H9 (cell line): ENCODE measurements at regions not wholly inside any gene's neighbourhood (a gene's known extent, or its start where the extent isn't known, plus 50 kb on each side); places are given as distances from the start of the nearest gene placed in this dataset.

Source experiments
- DNase-seq: peaks from one replicate; pipeline ENCODE4 v3.0.0-alpha.2; 2017
- H2AFZ ChIP-seq: one replicate; pipeline ENCODE4 v1.6.1; 2013; ENCODE audit warnings: mild to moderate bottlenecking, low read length, control low read depth, moderate library complexity
- H2AK5ac ChIP-seq: 2 replicates; pipeline ENCODE4 v1.6.1; 2013; ENCODE audit warnings: low read length, control low read depth, mixed read lengths; ENCODE audit not compliant: insufficient read length
- H2BK120ac ChIP-seq: one replicate; pipeline ENCODE4 v1.6.1; 2013; ENCODE audit warnings: low read depth, mild to moderate bottlenecking, low read length, control low read depth, inconsistent platforms; ENCODE audit not compliant: poor library complexity, severe bottlenecking
- H2BK12ac ChIP-seq: 2 replicates; pipeline ENCODE4 v1.6.1; 2013; ENCODE audit warnings: low read length, control low read depth, mixed read lengths, low read depth; ENCODE audit not compliant: insufficient read length
- H2BK15ac ChIP-seq: 2 replicates; pipeline ENCODE4 v1.6.1; 2013; ENCODE audit warnings: low read depth, low read length, control low read depth
- H2BK20ac ChIP-seq: one replicate; pipeline ENCODE4 v1.6.1; 2013; ENCODE audit warnings: low read depth, mild to moderate bottlenecking, low read length, control low read depth, inconsistent platforms; ENCODE audit not compliant: poor library complexity, severe bottlenecking
- H2BK5ac ChIP-seq: 2 replicates; pipeline ENCODE4 v1.6.1; 2013; ENCODE audit warnings: low read length, control low read depth, mixed read lengths; ENCODE audit not compliant: insufficient read length
- H3K14ac ChIP-seq: 2 replicates; pipeline ENCODE4 v1.6.1; 2013; ENCODE audit warnings: low read length, control low read depth; ENCODE audit not compliant: insufficient read depth
- H3K18ac ChIP-seq: 2 replicates; pipeline ENCODE4 v1.6.1; 2013; ENCODE audit warnings: low read depth, mild to moderate bottlenecking, mixed read lengths, low read length, control low read depth; ENCODE audit not compliant: insufficient read length
- H3K23ac ChIP-seq: 2 replicates; pipeline ENCODE4 v1.6.1; 2013; ENCODE audit warnings: low read length, control low read depth, mixed read lengths, low read depth; ENCODE audit not compliant: insufficient read length
- H3K23me2 ChIP-seq: 2 replicates; pipeline ENCODE4 v1.6.1; 2013; ENCODE audit warnings: low read depth, mild to moderate bottlenecking, mixed read lengths, low read length, control low read depth; ENCODE audit not compliant: insufficient read length, poor library complexity, severe bottlenecking
- H3K27ac ChIP-seq: 2 replicates; pipeline ENCODE4 v1.5.1; 2013; ENCODE audit warnings: low read length, control low read depth, mixed read lengths, low read depth; ENCODE audit not compliant: insufficient read length
- H3K27me3 ChIP-seq: 2 replicates; pipeline ENCODE4 v1.6.1; 2013; ENCODE audit warnings: low read length, control low read depth, inconsistent platforms; ENCODE audit not compliant: insufficient read depth
- H3K4ac ChIP-seq: 2 replicates; pipeline ENCODE4 v1.6.1; 2013; ENCODE audit warnings: low read depth, mild to moderate bottlenecking, control low read depth, inconsistent platforms, low read length, moderate library complexity
- H3K4me1 ChIP-seq: 2 replicates; pipeline ENCODE4 v1.6.1; 2013; ENCODE audit warnings: low read length, control low read depth, inconsistent platforms; ENCODE audit not compliant: insufficient read depth
- H3K4me2 ChIP-seq: 2 replicates; pipeline ENCODE4 v1.6.1; 2013; ENCODE audit warnings: low read length, control low read depth, mixed read lengths; ENCODE audit not compliant: insufficient read length, insufficient read depth
- H3K56ac ChIP-seq: 2 replicates; pipeline ENCODE4 v1.6.1; 2013; ENCODE audit warnings: low read depth, mild to moderate bottlenecking, mixed read lengths, low read length, control low read depth; ENCODE audit not compliant: insufficient read length
- H3K79me1 ChIP-seq: 2 replicates; pipeline ENCODE4 v1.6.1; 2013; ENCODE audit warnings: low read depth, mild to moderate bottlenecking, moderate library complexity, low read length, control low read depth, inconsistent platforms; ENCODE audit not compliant: insufficient read depth, poor library complexity, severe bottlenecking
- H3K79me2 ChIP-seq: 2 replicates; pipeline ENCODE4 v1.6.1; 2013; ENCODE audit warnings: low read length, control low read depth, inconsistent platforms; ENCODE audit not compliant: insufficient read depth
- H3K9ac ChIP-seq: 2 replicates; pipeline ENCODE4 v1.6.1; 2013; ENCODE audit warnings: low read length, control low read depth, mixed read lengths; ENCODE audit not compliant: insufficient read length; ENCODE audit errors: extremely low read depth
- H3K9me3 ChIP-seq: one replicate; pipeline ENCODE4 v1.6.1; 2013; ENCODE audit warnings: low read depth, low read length, inconsistent platforms; ENCODE audit not compliant: control insufficient read depth
- H3T11ph ChIP-seq: one replicate; pipeline ENCODE4 v1.6.1; 2013; ENCODE audit warnings: mild to moderate bottlenecking, low read length, control low read depth, inconsistent platforms
- H4K20me1 ChIP-seq: one replicate; pipeline ENCODE4 v1.6.1; 2013; ENCODE audit not compliant: control insufficient read depth, insufficient read length, insufficient read depth
- H4K5ac ChIP-seq: 2 replicates; pipeline ENCODE4 v1.6.1; 2013; ENCODE audit warnings: low read depth, mild to moderate bottlenecking, mixed read lengths, low read length, control low read depth; ENCODE audit not compliant: insufficient read length
- H4K8ac ChIP-seq: replicated peaks from 2 replicates; pipeline ENCODE4 v1.6.1; 2013; ENCODE audit warnings: low read length, control low read depth, mixed read lengths, low read depth; ENCODE audit not compliant: insufficient read length
- H4K91ac ChIP-seq: 2 replicates; pipeline ENCODE4 v1.6.1; 2013; ENCODE audit warnings: low read depth, mild to moderate bottlenecking, moderate library complexity, mixed read lengths, low read length, control low read depth; ENCODE audit not compliant: insufficient read length
- H3K27ac Mint-ChIP-seq, 3 experiments: 2 replicates in 2 of 3; 3 replicates in 1 of 3; pipeline ENCODE4 v1.8.0; 2020 to 2021; ENCODE audit warnings: mixed read lengths in 3 of 3, mild to moderate bottlenecking in 1 of 3, moderate library complexity in 1 of 3
- H3K27me3 Mint-ChIP-seq: 2 replicates; pipeline ENCODE4 v1.8.0; 2021; ENCODE audit warnings: low read depth, mild to moderate bottlenecking, moderate library complexity, mixed read lengths
- H3K36me3 Mint-ChIP-seq, 3 experiments: 2 replicates in 2 of 3; 3 replicates in 1 of 3; pipeline ENCODE4 v1.8.0; 2020 to 2021; ENCODE audit warnings: low read depth in 3 of 3, mixed read lengths in 3 of 3; ENCODE audit not compliant: insufficient read depth in 1 of 3
- H3K4me1 Mint-ChIP-seq, 2 experiments: 2 replicates each; pipeline ENCODE4 v1.8.0; 2020; ENCODE audit warnings: mixed read lengths in 2 of 2
- H3K4me3 Mint-ChIP-seq, 2 experiments: 2 replicates in 1 of 2; 3 replicates in 1 of 2; pipeline ENCODE4 v1.8.0; 2020 to 2021; ENCODE audit warnings: mild to moderate bottlenecking in 2 of 2, mixed read lengths in 2 of 2, moderate library complexity in 1 of 2
- H3K9me3 Mint-ChIP-seq, 2 experiments: 2 replicates in 1 of 2; 3 replicates in 1 of 2; pipeline ENCODE4 v1.8.0; 2020; ENCODE audit warnings: mild to moderate bottlenecking in 2 of 2, mixed read lengths in 2 of 2, moderate library complexity in 1 of 2
- CTCF ChIP-seq: fragments of 200-600 bp; sonication (generic); conservative IDR thresholded peaks from 3 replicates; pipeline ENCODE4 v1.8.0; 2021; ENCODE audit warnings: antibody characterized with exemption, mild to moderate bottlenecking

GRCh38 chr4:158003212-158003611 is 169.6 kb downstream of the GASK1B start:
- H3K27ac ChIP-seq: no peak overlapping the region
- H2AFZ ChIP-seq: no peak overlapping the region
- H3K27me3 ChIP-seq: no peaks in the 10 kb centered on the region
- H3K23me2 ChIP-seq: no peaks in the 10 kb centered on the region
- H2AK5ac ChIP-seq: no peak overlapping the region
- H3K4me1 Mint-ChIP-seq: 0 out of 4 replicates have a peak, but pooled peaks cover 4% of the 10 kb centered on the region in 2 experiments
- no peak overlapping the region for H3K9ac ChIP-seq
- H3K14ac ChIP-seq: no peak overlapping the region
- H2BK15ac ChIP-seq: no peak overlapping the region
- H3K18ac ChIP-seq: no peak overlapping the region
- H2BK20ac ChIP-seq: no peak overlapping the region
- no peaks in the 10 kb centered on the region for H3K9me3 ChIP-seq
- no peak for DNase-seq
- no peaks in the 10 kb centered on the region for H3K9me3 Mint-ChIP-seq
- no peak overlapping the region for H4K5ac ChIP-seq
- TF ChIP-seq CTCF: no peak
- no peak overlapping the region for H3K4ac ChIP-seq
- no peak overlapping the region for H2BK5ac ChIP-seq
- no peaks in the 10 kb centered on the region for H3K27me3 Mint-ChIP-seq
- no peak overlapping the region for H3K27ac Mint-ChIP-seq
- no peak overlapping the region for H3K56ac ChIP-seq
- no peak overlapping the region for H4K8ac ChIP-seq
- no peak overlapping the region for H2BK120ac ChIP-seq
- no peak overlapping the region for H4K91ac ChIP-seq
- no peaks in the 10 kb centered on the region for H3K4me1 ChIP-seq
- no peaks in the 10 kb centered on the region for H4K20me1 ChIP-seq
- H3K4me3 Mint-ChIP-seq: no peak overlapping the region
- H3K79me2 ChIP-seq: no peaks in the 10 kb centered on the region
- no peaks in the 10 kb centered on the region for H3K36me3 Mint-ChIP-seq
- no peak overlapping the region for H3K4me2 ChIP-seq
- H3K23ac ChIP-seq: no peak overlapping the region
- H3T11ph ChIP-seq: no peak overlapping the region
- H2BK12ac ChIP-seq: no peak overlapping the region
- H3K79me1 ChIP-seq: no peaks in the 10 kb centered on the region
